ENCODE measurements at regions not wholly inside any gene's neighbourhood (a gene's known extent, or its start where the extent isn't known, plus 50 kb on each side); places are given as distances from the start of the nearest gene placed in this dataset.

- ATAC-seq (no peak), DNase-seq (ENCODE audit: low read depth in 1 of 2, low spot score in 1 of 2) (no peak), FAIRE-seq (no peak)
- Histone ChIP-seq H3K4me2 (no peak overlapping the region), H3K27ac (no peak overlapping the region), H3K9me3 (no peaks in the 10 kb centered on the region), H3K4me1 (peaks cover 23% of the 10 kb centered on the region), H3K4me3 (no peak overlapping the region)
- TF ChIP-seq GATA3 (IDR thresholded peaks at IDR 0.05; ENCODE audit: borderline replicate concordance) (no peak), BCL3 (IDR thresholded peaks at IDR 0.05) (no peak), MYC (IDR thresholded peaks at IDR 0.05; ENCODE audit: borderline replicate concordance, low read length) (no peak), RNF2 (IDR thresholded peaks at IDR 0.05; ENCODE audit: borderline replicate concordance, low read depth) (no peak), JUN (IDR thresholded peaks at IDR 0.05) (no peak), RAD21 (conservative IDR thresholded peaks at IDR 0.05 in 1 of 2, IDR thresholded peaks at IDR 0.05 in 1 of 2) (no peak), ZSCAN20 (CRISPR knock-in tag; IDR thresholded peaks at IDR 0.05) (no peak), SMC3 (IDR thresholded peaks at IDR 0.05) (no peak), NR3C1 (IDR thresholded peaks at IDR 0.05) (no peak), MAX (IDR thresholded peaks at IDR 0.05) (no peak), FOSB (CRISPR knock-in tag; IDR thresholded peaks at IDR 0.05) (no peak), CBX2 (IDR thresholded peaks at IDR 0.05; ENCODE audit: borderline replicate concordance, low read depth) (no peak), PBX3 (IDR thresholded peaks at IDR 0.05) (no peak), ATOH8 (CRISPR knock-in tag; IDR thresholded peaks at IDR 0.05; ENCODE audit: low read depth) (no peak), CHD4 (IDR thresholded peaks at IDR 0.05; ENCODE audit: borderline replicate concordance) (no peak), NPAS2 (CRISPR knock-in tag; IDR thresholded peaks at IDR 0.05; ENCODE audit: borderline replicate concordance) (no peak), HOXA7 (CRISPR knock-in tag; IDR thresholded peaks at IDR 0.05) (no peak), EP300 (IDR thresholded peaks at IDR 0.05) (no peak), JUNB (IDR thresholded peaks at IDR 0.05) (no peak), HES2 (IDR thresholded peaks at IDR 0.05) (no peak)
- POLR2A ChIA-PET, result no interaction called here
- 99% methylated on average over 3 of the region's 3 CpGs for WGBS (ENCODE audit: missing lambda C conversion rate)
- CTCF ChIA-PET, result no interaction called here
Measured at GRCh38 chrX:96455078-96455477, 229.6 kb upstream of the DIAPH2 start.

- no peaks in the 10 kb centered on the region for H3K4me1 ChIP-seq
- no peak overlapping the region for H3K27ac ChIP-seq
- H3K4me3 ChIP-seq, result no peak overlapping the region
- 85% methylated on average over 16 of the region's 16 CpGs for WGBS (ENCODE audit: missing lambda C conversion rate)
- TF ChIP-seq RAD21 (conservative IDR thresholded peaks at IDR 0.05 in 1 of 2, IDR thresholded peaks at IDR 0.05 in 1 of 2), result no peak
- no peak overlapping the region for H3K4me2 ChIP-seq
- ChIA-PET POLR2A (no interaction called here), CTCF (no interaction called here)
- no peak for DNase-seq (ENCODE audit: low read depth in 1 of 2, low spot score in 1 of 2)
- no peaks in the 10 kb centered on the region for H3K9me3 ChIP-seq
- ATAC-seq, result no peak
- no peak for FAIRE-seq
Measured at GRCh38 chrX:96464880-96465558, 219.6 kb upstream of the DIAPH2 start.
